Iris pigment epithelial cell (primary cell): ENCODE measurements at regions not wholly inside any gene's neighbourhood (a gene's known extent, or its start where the extent isn't known, plus 50 kb on each side); places are given as distances from the start of the nearest gene placed in this dataset.

ENCODE experiments used
- DNase-seq: peaks from one replicate; pipeline ENCODE4 v3.0.0-alpha.2; 2011; ENCODE audit warnings: low read depth

DNA sequence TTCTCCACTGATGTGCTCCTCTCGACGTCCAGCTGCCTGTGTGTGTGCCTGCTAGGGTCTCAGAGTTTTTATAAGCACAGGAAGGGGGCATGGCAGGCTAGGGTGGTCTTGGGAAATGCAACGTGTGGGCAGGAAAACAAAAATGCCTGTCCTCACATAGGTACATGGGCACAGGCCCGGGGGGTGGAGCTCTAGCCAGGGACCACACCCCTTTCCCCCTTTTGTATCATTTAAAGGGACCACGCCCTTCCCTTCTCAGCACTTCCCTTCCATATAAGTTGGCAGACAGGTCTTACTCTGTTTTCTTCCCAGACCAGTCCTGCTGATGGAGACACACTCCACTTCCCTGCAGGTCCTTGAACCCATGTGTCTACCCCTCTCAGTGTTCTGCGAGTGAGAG, 645.0 kb downstream of the CBLN2 start:
- DNase-seq = no peak

DNA sequence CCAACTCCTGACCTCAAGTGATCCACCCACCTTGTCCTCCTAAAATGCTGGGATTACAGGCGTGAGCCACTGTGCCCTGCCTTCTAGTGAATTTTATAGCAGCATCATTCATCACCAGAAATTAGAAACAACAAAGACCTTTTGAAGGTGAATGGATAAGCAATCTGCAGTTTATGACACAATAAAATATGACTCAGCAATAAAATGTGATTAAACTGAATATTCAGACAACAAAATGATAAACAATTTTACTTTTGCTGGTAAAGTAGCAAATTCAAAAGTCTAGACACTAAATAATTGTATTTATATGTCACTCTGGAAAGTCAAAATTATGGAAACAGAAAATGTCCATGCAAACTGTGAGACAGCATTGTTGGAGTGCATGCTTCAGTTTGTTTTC, 656.6 kb downstream of the CBLN2 start:
- DNase-seq = no peak

DNA sequence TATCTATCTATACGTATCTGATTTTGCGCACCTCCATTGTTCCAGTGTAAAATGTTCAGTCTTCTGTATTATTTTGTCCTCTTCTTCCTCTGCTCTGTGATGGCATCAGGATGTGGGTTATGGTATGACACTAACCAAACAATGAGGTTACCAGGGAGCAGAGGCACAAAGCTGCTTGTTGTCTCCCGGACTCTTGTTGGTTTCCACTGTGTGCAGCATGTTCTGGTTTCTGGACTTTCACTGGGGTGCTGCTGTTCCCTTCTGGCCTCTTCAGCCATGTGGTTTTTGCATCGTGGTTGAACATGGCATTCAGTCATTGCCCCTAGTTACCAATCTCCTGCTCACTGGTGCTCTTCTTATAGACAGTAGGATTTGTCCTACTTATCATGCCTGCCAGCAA, 665.9 kb downstream of the CBLN2 start:
- DNase-seq = no peak

DNA sequence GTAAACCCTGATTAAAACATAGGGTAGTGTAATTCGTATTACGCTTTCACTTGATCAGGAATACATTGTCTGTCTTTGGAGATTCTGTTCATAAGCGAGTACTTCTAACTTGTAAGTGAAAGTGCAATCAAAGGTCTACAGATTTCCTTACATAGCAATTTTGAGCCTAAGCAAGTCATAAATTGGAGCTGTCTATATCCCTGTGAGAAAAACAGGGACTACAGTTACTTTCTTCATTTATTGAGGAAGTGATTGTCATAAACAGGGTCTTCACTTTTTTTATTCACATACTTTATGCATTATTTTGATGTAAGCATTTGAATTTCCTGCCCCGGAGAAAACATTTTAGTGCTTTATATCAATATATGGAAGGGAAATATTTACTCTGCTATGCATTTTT, 670.4 kb downstream of the CBLN2 start:
- no peak for DNase-seq

DNA sequence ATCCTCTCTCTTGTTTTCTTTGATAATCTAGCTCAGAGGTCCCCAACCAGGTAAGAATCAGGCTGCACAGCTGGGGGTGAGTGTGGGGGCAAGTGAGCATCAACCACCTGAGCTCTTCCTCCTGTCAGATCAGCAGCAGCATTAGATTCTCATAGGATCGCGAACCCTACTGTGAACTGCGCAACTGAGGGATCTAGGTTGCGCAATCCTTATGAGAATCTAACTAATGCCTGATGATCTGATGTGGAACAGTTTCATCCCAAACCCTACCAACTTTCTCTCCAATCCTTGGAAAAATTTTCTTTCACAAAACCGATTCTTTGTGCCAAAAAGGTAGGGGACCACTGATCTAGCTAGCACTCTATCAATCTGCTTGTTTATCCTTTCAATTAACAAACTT, 678.3 kb downstream of the CBLN2 start:
- DNase-seq = no peak

DNA sequence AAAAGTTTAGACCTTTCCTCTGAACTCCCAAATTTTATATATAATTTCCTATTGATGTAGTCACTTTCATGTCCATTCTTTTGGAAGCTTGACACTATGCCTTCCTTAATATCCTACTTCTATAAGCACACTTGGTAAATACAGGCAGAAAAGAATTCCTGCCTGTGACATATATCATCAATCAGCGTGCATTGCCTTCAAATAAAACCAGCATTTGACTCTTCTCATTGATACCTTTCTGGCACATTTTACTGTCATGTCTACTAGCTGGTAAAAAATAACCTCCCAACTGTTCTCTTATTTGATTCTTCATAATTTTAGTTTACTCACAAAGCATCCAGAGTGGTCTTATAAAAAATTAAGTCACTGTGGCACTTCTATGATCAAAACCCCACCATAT, 693.5 kb downstream of the CBLN2 start:
- DNase-seq = no peak

DNA sequence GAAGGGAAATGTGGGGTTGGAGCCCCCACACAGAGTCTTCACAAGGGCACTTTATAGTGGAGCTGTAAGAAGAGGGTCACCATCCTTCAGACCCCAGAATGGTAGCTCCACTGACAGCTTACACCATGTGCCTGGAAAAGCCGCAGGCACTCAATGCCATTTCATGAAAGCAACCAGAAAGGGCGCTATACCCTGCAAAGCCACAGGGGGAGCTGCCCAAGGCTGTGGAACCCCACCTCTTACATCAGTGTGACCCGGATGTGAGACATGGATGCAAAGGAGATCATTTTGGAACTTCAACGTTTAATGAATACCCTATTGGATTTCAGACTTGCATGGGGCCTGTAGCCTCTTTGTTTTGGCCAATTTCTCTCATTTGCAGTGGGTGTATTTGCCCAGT, 694.7 kb downstream of the CBLN2 start:
- DNase-seq = no peak

DNA sequence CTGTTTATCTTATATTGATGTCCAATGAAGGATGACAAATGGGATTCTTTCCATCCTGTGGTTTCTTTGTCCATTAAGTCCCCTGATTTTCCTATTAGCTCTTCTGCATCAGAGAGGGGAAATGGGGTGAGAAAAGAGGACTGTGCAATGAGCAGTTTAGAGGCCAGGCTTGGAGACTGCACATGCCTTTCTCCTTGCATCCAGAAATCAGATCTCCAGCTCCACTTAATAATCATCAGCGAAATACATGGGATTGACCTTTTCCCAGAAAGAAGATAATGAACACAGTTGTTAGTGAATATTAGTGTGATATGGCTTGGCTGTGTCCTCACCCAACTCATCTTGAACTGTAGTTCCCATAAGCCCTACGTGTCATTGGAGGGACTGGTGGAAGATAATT, 697.4 kb downstream of the CBLN2 start:
- no peak for DNase-seq

DNA sequence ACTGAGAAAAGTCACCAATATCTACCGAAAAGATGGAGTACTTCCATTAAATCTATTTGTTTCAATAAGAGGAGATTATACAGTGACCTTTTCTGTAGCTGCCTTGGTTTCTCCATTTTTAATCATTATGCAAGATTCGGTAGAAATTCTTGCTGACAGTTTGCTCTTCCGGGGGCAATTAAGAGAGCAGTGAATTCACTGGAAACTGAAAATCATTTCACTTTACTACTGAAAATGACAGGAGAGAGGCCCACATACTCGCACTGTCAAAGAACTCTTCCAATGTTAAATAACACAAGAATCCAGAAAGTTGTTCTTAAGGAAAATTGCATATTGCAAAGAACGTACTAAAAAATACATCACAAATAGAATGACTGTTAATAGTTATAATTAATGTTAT, 699.3 kb downstream of the CBLN2 start:
- DNase-seq = no peak

DNA sequence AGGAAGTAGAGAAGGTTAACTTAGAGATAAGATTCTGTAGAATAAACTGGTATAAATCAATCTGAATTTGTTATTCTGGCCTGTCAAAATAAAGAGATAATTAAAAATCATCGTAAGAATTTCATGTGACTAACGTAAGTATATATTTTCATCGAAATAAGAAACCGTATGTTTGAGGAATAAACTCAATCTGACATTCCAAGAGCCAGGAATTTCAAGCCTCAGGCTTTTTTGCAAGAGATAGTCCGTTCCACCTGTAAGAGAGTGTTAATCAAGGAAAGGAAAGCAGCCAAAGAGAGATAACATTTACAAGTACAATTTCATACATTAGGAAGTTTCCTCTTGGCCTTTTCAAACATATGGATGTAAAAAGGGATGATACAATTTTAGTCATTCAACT, 701.5 kb downstream of the CBLN2 start:
- DNase-seq = no peak

DNA sequence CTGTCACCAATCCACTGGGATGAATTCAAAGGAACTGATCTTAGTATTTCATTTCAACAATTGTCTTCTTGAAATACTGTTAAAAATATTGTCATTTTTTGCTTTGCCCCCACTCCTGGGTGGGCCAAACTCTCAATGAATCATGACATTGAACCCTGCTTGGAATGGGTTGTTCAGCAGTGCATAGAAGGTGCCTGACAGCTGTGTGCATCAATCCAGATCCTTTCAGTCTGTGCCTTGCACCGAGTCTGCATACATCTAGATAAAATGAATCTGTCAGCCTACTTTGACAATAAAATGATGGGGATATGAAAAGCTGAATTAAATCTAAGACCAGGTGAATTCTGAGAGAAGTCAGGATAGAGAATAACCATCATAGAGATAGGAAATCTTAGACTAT, 706.6 kb downstream of the CBLN2 start:
- no peak for DNase-seq

DNA sequence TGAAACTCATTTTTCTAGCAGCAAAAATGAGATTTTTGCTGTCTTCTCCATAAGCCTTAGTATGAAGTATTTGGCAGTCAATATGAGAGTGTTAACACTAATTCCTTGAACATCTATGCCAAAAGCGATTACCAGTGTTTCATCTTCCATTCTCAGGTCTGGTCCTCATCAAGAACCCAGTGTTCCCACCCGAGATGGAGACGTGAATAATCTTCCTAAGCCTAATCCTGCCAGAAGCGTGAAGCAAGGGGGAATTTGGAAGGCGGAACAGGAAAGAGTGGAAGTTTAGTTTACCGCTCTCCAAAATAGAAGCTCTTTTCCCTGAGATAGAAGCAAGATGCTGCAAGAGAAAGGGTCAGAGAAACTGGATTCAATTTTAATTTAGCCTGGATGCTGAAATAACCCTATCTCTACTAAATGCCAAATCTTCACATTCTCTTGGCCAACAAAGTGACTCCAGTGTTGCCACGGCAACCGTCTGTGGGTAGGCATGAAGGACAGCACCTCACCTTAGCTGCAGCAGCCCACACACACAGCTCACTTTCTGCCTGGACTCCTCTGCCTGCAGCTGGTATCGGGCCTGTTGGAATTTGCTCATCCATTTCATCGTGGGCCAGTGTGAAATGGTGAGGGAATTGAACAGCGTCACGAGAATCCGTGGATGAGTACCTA, 711.1 kb downstream of the CBLN2 start:
- no peak for DNase-seq

DNA sequence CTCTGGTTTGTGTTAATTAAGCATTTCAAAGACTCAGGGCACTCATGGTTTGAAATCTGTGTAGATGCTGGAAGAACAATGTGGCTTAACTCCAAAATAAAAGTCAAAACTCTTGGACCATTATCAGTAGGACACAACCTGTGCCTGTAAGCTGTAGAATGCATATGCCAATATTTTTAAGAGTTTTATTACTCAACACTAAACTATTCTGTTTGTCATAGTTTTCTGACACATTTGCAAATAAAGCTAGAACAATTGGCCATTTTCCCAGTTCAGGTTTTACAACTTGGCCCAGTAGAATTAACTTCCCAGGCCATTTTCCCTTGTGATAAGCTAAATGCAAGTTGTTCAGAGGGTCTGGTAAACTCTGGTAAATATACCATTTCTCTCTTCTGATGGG, 713.1 kb downstream of the CBLN2 start:
- DNase-seq = peak; percentile 12

DNA sequence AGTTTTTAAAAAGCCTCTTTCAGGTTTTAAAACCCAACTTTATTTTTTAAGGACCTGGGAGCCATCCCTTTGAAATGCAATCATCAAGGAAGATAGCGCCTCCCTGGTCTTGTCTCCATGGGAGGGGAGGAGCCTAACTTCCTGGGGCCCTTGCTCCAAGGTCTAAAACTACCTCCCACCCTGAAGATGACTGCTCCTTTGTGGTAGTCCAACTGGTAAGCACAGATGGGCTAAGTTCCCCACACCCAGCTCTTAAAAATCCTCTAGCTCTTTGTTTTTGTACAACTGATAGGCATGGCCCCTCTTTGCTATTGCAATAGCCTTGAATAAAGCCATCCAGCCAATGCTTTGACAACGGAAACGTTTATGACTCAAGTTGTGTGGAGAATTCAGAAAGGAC, 716.8 kb downstream of the CBLN2 start:
- DNase-seq = no peak

DNA sequence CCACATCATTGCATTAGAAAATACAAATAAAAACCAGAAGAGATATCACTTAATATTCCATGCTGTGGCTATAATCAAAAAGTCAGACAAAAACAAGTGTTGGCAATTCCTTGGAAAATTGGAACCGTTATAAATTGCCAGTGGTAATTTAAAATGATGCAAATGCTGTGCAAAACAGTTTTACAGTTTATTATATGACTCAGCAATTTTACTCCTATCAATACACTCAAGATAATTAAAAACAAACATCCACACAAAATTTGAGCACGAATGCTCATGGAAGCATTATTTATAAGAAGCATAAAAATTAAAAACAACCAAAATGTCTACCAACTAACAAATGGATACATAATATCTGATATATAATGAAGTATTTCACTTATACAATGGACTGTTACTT, 728.8 kb downstream of the CBLN2 start:
- DNase-seq = no peak

DNA sequence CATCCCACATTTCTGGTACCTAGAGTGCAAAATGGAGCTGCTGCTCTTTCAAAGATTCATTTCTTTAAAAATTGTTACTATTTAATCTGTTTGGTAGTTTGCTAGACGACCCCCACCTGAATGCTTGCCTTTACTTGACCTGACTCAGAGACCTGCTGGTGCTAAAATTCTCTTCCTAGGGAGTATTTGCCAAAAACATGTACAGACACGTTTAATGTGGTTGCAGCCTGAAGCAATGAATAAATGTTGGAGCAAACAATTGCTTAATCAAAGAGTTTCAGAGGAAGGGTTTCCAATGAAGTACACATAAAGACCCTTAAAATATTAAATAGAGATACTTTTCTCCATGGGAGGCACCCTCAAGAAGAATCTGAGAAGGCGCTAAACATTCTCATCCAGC, 734.4 kb downstream of the CBLN2 start:
- no peak for DNase-seq

DNA sequence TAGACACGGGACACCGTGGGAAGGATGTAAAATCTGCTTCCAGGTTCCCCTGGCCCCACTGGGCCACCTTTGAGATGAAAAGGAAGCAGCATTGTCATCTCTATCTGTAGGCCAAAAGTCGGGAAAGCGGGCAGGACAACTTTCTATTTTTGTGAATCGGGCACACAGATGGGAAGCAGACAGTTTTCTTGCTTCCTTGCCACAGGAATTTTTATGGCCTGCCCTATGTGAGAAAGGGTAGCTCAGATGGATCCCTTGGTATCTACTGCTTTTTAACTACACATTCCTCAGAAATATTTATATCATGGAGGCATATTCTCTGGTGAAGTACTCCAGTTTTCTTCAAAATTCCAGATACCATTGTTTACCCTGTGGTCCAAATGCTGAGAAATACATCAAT, 735.5 kb downstream of the CBLN2 start:
- no peak for DNase-seq

DNA sequence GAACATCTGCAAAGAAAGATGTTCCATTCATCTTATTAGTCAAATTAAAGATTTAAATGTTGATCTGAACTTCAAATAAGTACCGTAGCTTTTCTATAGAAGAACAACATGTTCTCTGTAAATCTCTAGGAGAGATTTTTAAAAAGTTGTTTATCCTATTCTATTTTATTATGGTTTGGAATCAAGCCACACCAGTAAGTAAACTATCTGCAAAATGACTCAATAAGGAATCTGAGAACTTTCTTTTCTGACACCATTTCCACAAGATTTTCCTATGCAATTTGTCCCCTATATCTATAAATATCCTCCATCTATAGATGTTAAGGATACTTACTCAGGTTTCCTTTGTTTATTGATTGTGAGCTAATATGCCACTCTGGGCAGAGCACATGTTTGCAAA, 736.6 kb downstream of the CBLN2 start:
- no peak for DNase-seq

DNA sequence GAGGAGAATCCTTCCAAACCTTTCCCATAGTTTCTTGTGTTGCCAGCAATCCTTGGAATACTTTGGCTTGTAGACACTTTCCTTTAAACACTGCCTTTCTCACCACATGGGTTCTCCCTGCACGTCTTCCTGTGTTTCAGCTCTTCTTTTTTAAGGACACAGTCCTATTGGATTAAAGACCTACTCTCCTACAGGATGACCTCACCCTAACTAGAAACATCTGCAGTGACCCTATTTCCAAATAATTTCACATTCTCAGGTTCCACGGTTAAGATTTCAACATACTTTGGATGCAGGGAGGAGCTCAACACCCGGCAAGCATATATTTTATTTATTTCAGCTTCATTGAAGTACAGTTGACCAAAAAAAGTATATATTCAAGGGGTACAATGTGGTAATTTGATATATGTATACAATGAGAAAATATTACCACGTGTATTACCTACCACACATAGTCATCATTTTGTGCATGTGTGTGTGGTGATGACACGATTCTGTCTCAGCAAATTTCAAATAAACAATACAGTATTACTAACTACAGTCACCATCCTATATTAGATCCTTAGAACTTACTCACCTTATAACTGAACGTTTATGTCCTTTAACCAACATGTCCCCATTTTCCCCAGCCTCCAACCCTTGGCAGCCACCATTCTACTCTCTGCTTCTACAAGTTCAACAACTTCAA, 745.0 kb downstream of the CBLN2 start:
- no peak for DNase-seq

DNA sequence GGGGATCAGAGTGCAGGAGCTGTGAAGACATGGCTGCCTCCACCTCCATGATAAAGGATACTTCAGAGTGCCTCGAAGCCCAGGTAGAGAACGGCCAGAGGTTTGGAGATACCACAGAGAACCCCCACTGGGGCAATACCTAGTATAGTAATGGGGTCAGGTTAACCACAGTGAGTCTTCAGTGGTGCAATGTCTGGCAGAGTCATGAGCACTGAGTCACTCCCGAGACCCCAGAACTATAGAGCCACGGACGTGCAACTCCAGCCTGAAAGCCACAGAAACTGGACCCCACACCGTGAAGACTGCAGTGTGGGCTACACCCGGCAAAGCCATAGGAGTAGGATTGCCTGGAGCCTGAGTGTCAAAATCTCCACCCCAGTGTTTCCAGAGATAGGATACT, 746.6 kb downstream of the CBLN2 start:
- DNase-seq = peak; percentile 6

DNA sequence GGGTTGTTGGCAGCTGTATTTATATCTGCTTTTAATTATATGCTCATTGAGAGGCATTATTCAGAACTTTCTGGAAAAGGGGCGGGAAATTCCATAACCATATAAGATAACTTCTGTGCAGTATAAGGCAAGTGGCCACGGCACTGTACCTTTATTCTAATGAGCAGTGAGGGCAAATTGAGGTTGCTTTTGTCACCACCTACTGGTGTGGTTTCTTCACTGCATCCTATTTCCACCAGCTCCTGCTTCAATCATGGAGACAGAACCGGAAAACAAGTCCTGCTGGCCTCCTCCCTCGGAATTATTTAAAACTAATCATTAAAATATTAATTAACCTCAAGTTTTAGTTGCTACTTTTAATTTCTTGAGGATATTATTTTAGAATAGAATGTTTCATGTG, 759.4 kb downstream of the CBLN2 start:
- DNase-seq = no peak

DNA sequence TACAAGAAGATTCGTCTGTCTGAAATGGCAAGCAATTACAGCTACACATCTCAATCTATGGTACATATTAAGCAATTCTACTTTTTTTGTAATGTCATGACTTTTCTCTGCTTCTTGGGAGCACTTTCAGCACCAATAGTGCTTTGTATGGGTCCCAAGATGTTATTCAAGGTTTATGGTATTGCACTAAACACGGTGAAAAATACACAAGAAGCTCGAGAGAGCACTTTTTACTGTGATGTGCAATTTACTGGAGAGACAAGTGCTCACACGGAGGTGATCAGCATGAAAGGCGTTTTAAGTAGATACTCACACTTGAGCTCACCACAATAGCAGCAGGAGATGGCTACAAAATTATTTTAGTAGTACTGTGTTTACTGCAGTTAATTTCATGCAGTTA, 783.6 kb downstream of the CBLN2 start:
- DNase-seq = no peak

DNA sequence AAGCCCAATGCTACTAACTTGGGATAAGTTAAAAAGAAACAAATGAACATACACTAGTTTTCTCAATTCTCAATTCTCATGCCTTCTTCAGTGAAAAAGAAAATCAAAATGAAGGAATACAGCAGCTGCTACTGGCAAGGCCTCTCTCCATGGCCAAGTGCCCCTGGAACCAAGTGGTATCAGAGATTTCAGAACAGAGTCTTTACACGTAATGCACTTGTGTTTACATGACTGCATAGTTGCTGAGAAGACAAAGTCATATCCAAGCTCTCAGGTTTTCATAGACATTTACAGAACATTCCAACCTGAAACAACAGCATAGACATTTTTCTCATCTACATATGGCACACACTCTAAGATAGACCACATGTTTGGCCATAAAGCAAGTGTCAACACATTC, 789.9 kb downstream of the CBLN2 start:
- DNase-seq = no peak

DNA sequence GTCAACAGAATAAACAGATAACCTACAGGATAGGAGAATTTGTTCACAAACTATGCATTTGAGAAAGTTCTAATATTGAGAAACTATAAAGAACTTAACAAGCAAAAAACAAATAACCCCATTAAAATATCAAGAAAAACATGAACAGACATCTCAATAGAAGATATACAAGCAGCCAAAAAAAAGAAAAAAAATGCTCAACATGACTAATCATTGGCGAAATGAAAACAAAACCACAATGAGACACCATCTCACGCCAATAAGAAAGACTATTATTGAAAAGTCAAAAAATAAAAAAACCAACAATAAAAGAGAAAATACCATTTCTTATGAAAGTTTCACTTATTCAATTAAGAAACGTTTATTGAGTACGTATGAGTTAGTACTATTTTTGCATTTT, 800.5 kb downstream of the CBLN2 start:
- no peak for DNase-seq
